Renal pelvis (tissue), 1 donor: ENCODE measurements at regions not wholly inside any gene's neighbourhood (a gene's known extent, or its start where the extent isn't known, plus 50 kb on each side); places are given as distances from the start of the nearest gene placed in this dataset.

Experiments used
- DNase-seq: peaks from one replicate; pipeline ENCODE4 v3.0.0-alpha.2; 2013

DNA sequence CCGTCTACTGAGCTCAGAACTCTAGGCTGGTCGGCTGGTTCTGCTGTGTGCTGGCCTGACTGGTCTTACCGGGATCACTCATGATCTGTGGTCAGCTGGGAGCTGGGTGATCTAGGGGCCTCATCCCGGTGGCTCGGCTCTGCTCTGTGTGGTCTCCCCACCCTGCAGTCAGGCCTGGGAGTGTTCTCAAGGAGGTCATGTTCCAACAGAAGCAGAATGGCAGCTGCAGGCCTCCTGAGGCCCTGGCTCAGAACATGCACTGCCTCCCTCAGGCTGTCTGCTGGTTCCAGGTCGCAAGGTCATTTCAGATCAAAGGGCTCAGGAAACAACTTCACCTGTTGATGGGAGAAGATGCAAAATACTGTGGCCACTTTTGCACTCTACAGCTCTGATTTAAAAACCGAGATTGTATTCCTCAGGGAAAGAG, 81.1 kb upstream of the RFX8 start:
- DNase-seq = no peak

DNA sequence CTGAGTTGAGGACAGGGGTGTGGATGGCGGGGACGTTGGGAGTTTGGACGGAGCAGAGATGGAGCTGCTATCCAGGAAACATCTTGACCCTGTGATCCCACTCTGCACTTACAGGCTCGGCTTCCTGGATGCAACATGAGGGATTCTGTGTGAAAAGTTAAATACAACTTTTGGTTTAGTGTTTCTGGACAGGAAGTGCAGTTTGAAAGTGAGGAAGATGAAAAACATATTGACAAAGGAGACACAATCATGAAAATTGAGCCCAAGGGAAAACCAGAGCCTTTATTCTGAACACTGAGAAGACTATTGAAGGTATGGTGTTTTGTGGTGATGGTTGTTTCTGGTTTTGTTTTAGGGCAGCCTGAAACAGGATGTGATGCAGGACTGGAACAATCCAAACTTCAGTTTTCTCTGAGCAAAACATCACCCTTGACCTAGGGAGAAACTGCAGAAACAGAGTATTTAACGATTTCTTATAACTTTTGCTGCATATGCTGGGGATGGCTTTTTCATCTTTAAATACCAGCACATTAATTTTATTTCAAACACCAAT, 76.5 kb upstream of the RFX8 start:
- no peak for DNase-seq

DNA sequence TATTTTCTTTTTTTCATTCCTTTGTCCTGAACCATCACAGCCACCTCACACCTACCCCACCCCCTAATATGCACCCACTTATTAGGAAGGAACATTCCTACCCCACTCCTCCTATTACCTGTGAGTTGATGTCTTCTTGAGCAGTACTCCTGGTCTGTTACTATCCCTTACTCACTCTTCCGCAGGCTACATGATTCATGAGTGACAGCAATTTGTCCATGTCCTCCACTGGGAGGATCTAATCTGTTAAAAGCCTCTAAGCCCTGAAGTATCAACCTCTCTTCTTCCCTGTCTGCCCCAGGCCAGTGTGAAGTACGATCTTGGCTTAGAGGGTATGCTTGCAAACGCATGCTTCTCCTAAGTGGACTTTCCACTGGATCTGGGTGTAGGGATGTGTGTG, 75.6 kb upstream of the RFX8 start:
- no peak for DNase-seq

DNA sequence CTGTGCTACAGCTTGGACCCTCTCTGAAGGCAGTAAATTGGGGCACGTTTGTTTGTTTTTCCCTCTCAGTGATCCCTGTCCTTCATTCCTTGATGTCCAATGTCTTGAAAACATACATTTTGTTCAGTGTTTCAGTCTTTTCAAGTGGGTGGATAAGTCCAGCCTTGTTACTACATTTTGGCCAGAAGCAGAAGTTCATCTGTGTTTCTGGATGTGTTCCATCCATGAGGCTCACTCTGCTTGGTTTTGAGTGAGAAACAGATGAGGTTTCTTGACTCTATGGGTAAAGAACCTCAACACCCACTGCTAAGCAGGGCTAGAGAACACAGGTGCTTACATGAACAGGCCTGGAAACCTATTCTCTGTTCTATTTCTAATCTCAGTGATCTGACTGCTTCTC, 74.5 kb upstream of the RFX8 start:
- DNase-seq = no peak

DNA sequence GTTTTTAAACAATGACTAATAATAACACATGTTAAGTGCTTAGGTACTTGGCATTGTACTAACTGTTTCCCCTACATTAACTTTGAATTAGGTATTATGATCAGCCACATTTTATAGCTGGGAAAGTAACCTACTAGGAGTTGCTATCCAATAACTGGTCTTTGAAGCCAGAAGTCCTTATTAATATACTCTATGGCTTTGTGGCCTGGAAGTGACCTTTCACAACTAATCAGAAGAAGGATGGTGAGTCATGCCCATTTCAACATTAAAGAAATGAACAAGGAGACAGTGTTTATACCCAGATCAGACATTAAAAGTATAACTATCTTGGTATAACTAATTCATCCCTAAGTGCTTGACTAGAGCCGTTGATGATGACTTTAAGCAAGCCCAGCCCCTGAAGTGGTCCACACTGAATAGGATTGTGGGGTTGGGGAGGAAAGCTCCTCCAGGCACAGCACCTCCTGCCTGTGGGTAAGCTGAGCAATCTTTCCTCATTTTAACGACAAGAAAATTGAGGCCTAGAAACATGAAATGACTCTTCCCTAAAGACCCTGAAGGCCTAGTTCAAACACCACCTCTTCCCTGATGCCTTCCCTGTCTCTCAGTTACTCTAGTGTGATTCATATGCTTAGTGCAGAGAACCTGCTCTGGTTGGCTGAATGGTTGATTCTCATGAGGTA, 71.6 kb upstream of the RFX8 start:
- DNase-seq = no peak

DNA sequence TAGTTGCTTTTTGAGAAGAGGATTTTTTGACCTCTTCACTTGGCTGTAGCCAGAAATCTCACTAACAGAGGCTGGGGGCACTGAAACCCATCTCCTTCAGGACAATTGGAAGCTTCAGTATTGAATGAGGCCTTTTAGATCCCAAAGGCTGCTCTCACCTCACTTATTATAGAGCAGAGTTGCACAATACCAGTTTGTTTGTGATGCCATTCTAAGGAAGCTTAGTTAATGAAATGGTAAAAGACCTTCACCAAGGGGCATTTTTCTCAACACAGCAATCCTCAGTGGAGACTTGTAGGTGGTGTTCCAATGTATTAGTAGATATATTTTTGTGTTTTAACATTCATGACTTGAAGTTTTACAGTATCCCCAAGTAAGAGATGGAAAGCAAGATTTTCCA, 71.0 kb upstream of the RFX8 start:
- DNase-seq = no peak

DNA sequence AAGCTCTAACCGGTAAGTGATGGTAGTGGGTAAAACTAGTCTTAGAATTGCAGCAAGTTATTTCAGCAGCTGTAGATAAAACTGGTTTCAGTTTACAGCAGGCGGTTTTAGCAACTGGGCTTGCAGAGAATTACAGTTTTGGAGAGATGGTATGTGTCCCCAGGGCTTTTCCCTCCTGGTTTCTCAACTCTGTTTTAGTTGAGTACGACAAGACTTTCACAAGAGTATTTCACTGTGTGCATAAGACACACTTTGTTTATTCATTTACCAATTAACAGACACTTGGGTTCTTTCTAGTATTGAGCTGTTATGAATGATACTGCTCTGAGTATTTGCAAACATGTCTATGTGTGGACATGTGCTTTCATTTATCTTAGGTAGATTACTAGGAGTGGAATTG, 65.6 kb upstream of the RFX8 start:
- DNase-seq = no peak

DNA sequence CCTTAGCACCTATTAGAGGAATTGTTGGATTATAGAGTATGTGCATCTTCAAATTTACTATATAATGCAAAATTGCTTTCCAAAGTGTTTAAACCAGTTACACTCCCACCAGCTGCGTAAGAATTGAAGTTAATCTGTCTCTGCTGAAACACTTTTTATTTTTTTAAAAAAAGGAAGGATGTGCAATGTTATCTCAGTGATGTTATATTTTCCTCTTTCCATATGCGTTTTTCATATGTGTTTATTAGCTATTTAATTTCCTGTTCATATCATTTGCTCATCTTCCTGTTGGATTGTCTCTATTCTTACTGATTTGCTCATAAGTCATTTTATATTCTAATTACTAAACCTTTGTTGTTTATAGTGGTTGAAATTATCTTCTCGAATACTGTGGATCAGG, 63.2 kb upstream of the RFX8 start:
- DNase-seq = no peak

DNA sequence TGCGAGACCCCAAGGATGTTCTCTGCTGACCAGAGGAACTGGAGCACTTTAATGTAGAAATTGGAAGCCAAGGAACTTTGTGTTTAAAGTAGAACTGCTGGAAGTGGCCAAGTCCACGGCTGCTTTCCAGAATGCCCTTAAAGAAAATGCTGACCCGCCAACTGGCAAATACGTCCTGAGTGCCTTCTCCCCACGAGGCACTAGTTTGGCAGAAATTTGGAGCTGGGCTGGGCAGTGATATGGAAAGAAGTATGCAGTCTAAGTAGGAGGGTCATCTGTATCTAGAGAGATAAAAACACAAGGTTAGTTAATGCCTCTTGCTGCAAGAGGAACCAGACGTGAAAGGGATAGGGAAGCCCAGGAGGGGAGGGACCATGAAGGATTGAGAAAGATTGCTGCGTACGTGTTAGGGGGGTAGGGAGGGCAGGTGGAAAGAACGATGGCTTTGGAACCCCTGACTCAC, 59.3 kb upstream of the RFX8 start:
- DNase-seq = no peak

DNA sequence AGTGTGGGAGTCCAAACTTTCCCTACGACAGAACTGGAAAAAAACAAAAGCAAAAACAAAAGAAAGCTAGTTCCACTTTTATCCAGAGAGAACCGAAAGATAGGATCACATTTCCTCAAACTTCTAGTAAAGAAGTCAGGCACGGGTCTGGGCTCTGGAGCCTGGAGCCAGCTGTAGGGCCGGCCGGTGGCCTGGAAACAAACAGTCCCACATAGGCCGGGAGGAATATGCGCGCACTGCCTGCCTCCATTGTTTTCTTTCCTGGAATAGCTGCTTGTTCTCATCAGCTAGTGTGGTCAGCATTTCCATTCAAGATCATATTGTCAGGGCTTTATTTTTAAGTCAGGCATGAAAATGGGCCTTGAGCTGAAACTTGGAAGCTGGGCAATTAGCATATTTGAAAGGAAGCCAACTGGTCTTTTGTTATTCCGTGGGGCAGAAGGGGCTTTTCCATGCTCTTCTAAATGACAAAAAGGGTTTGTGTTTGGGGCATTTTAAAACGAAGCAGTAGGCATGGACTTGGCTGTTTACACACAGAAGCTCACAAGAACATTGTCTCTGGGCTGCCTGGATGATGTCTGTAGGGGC, 58.7 kb upstream of the RFX8 start:
- no peak for DNase-seq

DNA sequence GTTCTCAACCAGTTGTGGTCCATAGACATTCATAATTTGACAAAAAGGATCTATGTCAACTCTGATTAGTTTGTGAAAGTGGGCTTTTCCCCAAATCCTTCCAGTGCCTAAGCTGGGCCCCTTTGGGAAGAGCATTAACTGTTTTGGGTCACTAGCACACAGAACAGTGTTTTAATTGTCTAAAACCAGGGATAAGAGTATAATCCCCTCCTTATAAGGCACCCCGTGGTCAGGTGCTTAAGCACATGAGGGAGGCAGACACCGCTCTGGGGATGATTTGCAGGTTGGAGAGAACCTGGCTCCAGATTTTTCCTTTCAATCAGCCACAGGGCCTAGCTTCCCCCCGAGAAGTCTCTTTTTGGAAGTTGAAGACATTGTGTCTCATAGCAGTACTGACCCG, 53.6 kb upstream of the RFX8 start:
- DNase-seq = no peak

DNA sequence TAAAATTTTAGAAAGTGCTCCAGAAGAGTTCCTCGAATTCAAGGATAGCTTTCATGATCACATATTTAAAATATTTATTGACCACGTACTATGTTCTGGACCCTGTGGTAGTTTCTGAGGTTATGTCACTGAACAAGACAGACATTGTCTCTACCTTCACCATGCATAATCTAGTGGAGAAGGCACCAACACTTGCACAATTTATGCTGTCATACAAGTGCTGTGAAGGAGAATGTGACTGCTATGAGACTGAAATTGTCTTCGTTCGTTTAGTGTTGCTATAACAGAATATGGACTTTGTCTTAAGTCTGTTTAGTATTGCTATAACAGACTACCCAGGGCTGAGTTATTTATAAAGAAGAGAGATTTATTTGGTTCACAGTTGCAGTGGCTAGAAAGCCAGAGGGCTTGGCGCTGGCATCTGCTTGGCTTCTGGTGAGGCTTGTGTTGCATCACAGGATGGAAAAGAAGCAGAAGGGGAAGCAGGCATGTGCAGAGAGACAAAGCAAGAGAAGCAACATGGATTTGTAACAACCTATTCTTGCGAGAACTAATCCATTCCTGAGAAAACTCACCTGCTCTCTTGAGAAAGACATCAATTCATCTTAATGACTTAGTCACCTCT, 50.0 kb upstream of the RFX8 start:
- DNase-seq = no peak
